ENCODE measurements at regions not wholly inside any gene's neighbourhood (a gene's known extent, or its start where the extent isn't known, plus 50 kb on each side); places are given as distances from the start of the nearest gene placed in this dataset.

- TF ChIP-seq ZNF747 (tag by site-specific recombination; IDR thresholded peaks at IDR 0.05) (no peak), ZNF157 (tag by site-specific recombination; IDR thresholded peaks at IDR 0.05) (no peak), ZNF777 (tag by site-specific recombination; IDR thresholded peaks at IDR 0.05; ENCODE audit: borderline replicate concordance) (no peak), ZNF274 (IDR thresholded peaks at IDR 0.05; ENCODE audit: low read length) (no peak), ZNF274 (tag by site-specific recombination; IDR thresholded peaks at IDR 0.05; ENCODE audit: borderline replicate concordance) (no peak), REST (tag by site-specific recombination; IDR thresholded peaks at IDR 0.05) (no peak), CTCF (tag by site-specific recombination; IDR thresholded peaks at IDR 0.05) (no peak), YY1 (tag by site-specific recombination; IDR thresholded peaks at IDR 0.05) (no peak), ZNF707 (tag by site-specific recombination; IDR thresholded peaks at IDR 0.05) (no peak), ZNF560 (tag by site-specific recombination; IDR thresholded peaks at IDR 0.05; ENCODE audit: borderline replicate concordance) (no peak), ZNF785 (tag by site-specific recombination; IDR thresholded peaks at IDR 0.05) (no peak), ZNF692 (tag by site-specific recombination; IDR thresholded peaks at IDR 0.05) (no peak), HOXA7 (CRISPR knock-in tag; IDR thresholded peaks at IDR 0.05; ENCODE audit: borderline replicate concordance) (no peak), ZBTB44 (tag by site-specific recombination; IDR thresholded peaks at IDR 0.05) (no peak)
These were observed 1145.3 kb downstream of the OTOL1 start for GRCh38 chr3:162641907-162642306.
